IMR-90 (cell line): ENCODE measurements at regions not wholly inside any gene's neighbourhood (a gene's known extent, or its start where the extent isn't known, plus 50 kb on each side); places are given as distances from the start of the nearest gene placed in this dataset.

Experiments
- ATAC-seq: fragments of 200-7000 bp; cut with Tn5 transposase; 2 replicates; pipeline ENCODE4 v1.9.1; 2020; ENCODE audit warnings: low read depth, mild to moderate bottlenecking, moderate library complexity
- BruUV-seq: library from RNA; stranded (reverse); fragments of 400-500 nt; replicated peaks from 2 replicates; lab custom pipeline; 2021; lab: Mats Ljungman, UMichigan
- CTCF ChIA-PET: fragments of 300-600 bp; formaldehyde crosslinking; extraction: SDS; loops from one replicate; lab custom pipeline; 2021; ENCODE audit warnings: antibody characterized with exemption; lab: Yijun Ruan, JAX
- POLR2A ChIA-PET: fragments of 300-600 bp; sonication (Branson Sonifier 250); formaldehyde crosslinking; loops from one replicate; lab custom pipeline; 2022; ENCODE audit warnings: antibody characterized with exemption; ENCODE audit not compliant: unreplicated experiment; lab: Charles Lee
- DNase-seq: peaks from one replicate; pipeline ENCODE4 v3.0.0; 2013
- H2AFZ ChIP-seq: replicated peaks from 2 replicates; pipeline ENCODE3; 2013; ENCODE audit warnings: low read length, mild to moderate bottlenecking; ENCODE audit not compliant: poor library complexity
- H2AK5ac ChIP-seq: 2 replicates; pipeline ENCODE4 v1.6.1; 2013; ENCODE audit warnings: low read depth, low read length, inconsistent platforms
- H2AK9ac ChIP-seq: replicated peaks from 2 replicates; pipeline ENCODE3; 2013; ENCODE audit warnings: mild to moderate bottlenecking, low read depth, low read length, moderate library complexity; ENCODE audit not compliant: poor library complexity
- H2BK120ac ChIP-seq: 2 replicates; pipeline ENCODE4 v1.6.1; 2013; ENCODE audit warnings: low read depth, low read length, inconsistent platforms
- H2BK15ac ChIP-seq: 3 replicates; pipeline ENCODE4 v1.6.1; 2013; ENCODE audit warnings: low read depth, low read length, inconsistent platforms
- H2BK20ac ChIP-seq: 2 replicates; pipeline ENCODE4 v1.6.1; 2013; ENCODE audit warnings: low read depth, mild to moderate bottlenecking, inconsistent platforms, low read length, moderate library complexity
- H2BK5ac ChIP-seq: 2 replicates; pipeline ENCODE4 v1.6.1; 2013; ENCODE audit warnings: mild to moderate bottlenecking, low read depth, low read length, inconsistent platforms; ENCODE audit not compliant: poor library complexity, severe bottlenecking
- H3K14ac ChIP-seq: replicated peaks from 2 replicates; pipeline ENCODE4 v1.6.1; 2013; ENCODE audit warnings: low read depth, low read length, inconsistent platforms
- H3K18ac ChIP-seq: 2 replicates; pipeline ENCODE4 v1.6.1; 2013; ENCODE audit warnings: low read depth, low read length, control low read depth
- H3K23ac ChIP-seq: 2 replicates; pipeline ENCODE4 v1.6.1; 2013; ENCODE audit warnings: low read depth, low read length, inconsistent platforms
- H3K27ac ChIP-seq: 2 replicates; pipeline ENCODE4 v1.5.1; 2013; ENCODE audit warnings: mild to moderate bottlenecking, control low read depth, low read length; ENCODE audit not compliant: insufficient read depth
- H3K27me3 ChIP-seq: 2 replicates; pipeline ENCODE4 v1.6.1; 2013; ENCODE audit warnings: low read length; ENCODE audit not compliant: control insufficient read depth, insufficient read depth
- H3K36me3 ChIP-seq: 2 replicates; pipeline ENCODE4 v1.6.1; 2013; ENCODE audit warnings: low read length, mixed read lengths; ENCODE audit not compliant: control insufficient read depth, insufficient read depth
- H3K4ac ChIP-seq: 2 replicates; pipeline ENCODE4 v1.6.1; 2013; ENCODE audit warnings: low read depth, low read length, inconsistent platforms
- H3K4me1 ChIP-seq: 2 replicates; pipeline ENCODE4 v1.6.1; 2013; ENCODE audit warnings: low read length, mixed read lengths; ENCODE audit not compliant: control insufficient read depth, insufficient read depth
- H3K4me2 ChIP-seq: 2 replicates; pipeline ENCODE4 v1.6.1; 2013; ENCODE audit warnings: low read depth, mild to moderate bottlenecking, control low read depth, low read length, moderate library complexity
- H3K4me3 ChIP-seq: 2 replicates; pipeline ENCODE4 v1.5.1; 2013; ENCODE audit warnings: low read depth, mild to moderate bottlenecking, control low read depth, low read length, moderate library complexity; ENCODE audit not compliant: insufficient read depth
- H3K56ac ChIP-seq: 2 replicates; pipeline ENCODE4 v1.6.1; 2013; ENCODE audit warnings: low read length, inconsistent platforms; ENCODE audit not compliant: insufficient read depth; ENCODE audit errors: extremely low read depth
- H3K79me1 ChIP-seq, 2 experiments: 2 replicates each; pipeline ENCODE4 v1.6.1; 2013; ENCODE audit warnings: low read length in 2 of 2, inconsistent platforms in 1 of 2, low read depth in 1 of 2
- H3K9ac ChIP-seq: 2 replicates; pipeline ENCODE4 v1.6.1; 2013; ENCODE audit warnings: low read depth, low read length, control low read depth
- H3K9me1 ChIP-seq: 2 replicates; pipeline ENCODE4 v1.6.1; 2013; ENCODE audit warnings: low read length, inconsistent platforms; ENCODE audit not compliant: insufficient read depth
- H3K9me3 ChIP-seq: 2 replicates; pipeline ENCODE4 v1.6.1; 2013; ENCODE audit warnings: low read length; ENCODE audit not compliant: control insufficient read depth, insufficient read depth
- H4K20me1 ChIP-seq: 2 replicates; pipeline ENCODE4 v1.6.1; 2013; ENCODE audit warnings: low read length, inconsistent platforms; ENCODE audit not compliant: insufficient read depth
- H4K5ac ChIP-seq: 2 replicates; pipeline ENCODE4 v1.6.1; 2013; ENCODE audit warnings: mild to moderate bottlenecking, low read depth, low read length, control low read depth
- H4K8ac ChIP-seq, 2 experiments: 2 replicates each; pipeline ENCODE4 v1.6.1; 2013; ENCODE audit warnings: low read depth in 2 of 2, low read length in 2 of 2, control low read depth in 1 of 2, inconsistent platforms in 1 of 2
- H4K91ac ChIP-seq: 2 replicates; pipeline ENCODE4 v1.6.1; 2013; ENCODE audit warnings: low read depth, low read length, inconsistent platforms; ENCODE audit not compliant: insufficient read depth
- CHD1 ChIP-seq: IDR thresholded peaks from 2 replicates; pipeline ENCODE4 v1.6.1; 2012; ENCODE audit warnings: low read depth, low read length, improper control_type of control experiment
- ELK1 ChIP-seq: fragments of 150-350 bp; IDR thresholded peaks from 2 replicates; pipeline ENCODE4 v1.6.1; 2016; ENCODE audit warnings: low read depth, mild to moderate bottlenecking, low read length, moderate library complexity, borderline replicate concordance
- MXI1 ChIP-seq: IDR thresholded peaks from 2 replicates; pipeline ENCODE4 v1.6.1; 2012; ENCODE audit warnings: low read depth, mild to moderate bottlenecking, low read length, moderate library complexity, borderline replicate concordance
- POLR2A ChIP-seq: IDR thresholded peaks from 2 replicates; pipeline ENCODE4 v1.6.1; 2012; ENCODE audit warnings: mild to moderate bottlenecking, low read depth, low read length
- RCOR1 ChIP-seq: IDR thresholded peaks from 2 replicates; pipeline ENCODE4 v1.6.1; 2012; ENCODE audit warnings: mild to moderate bottlenecking, low read length, improper control_type of control experiment; ENCODE audit not compliant: insufficient replicate concordance
- SMC3 ChIP-seq: fragments of 150-350 bp; IDR thresholded peaks from 2 replicates; pipeline ENCODE4 v1.6.1; 2016; ENCODE audit warnings: low read depth, mild to moderate bottlenecking, antibody characterized with exemption, low read length, moderate library complexity
- WGBS, 2 experiments: methylation state at CpG; one replicate each; pipeline versions ENCODE4 v1.1.5 to v1.1.7; 2013; ENCODE audit warnings: missing lambda C conversion rate in 2 of 2; ENCODE audit not compliant: insufficient read length in 1 of 2; ENCODE audit errors: extremely low coverage in 2 of 2; 5-methylcytosine and 5-hydroxymethylcytosine counted together
- dilution Hi-C: fragments of 300-500 bp; cut with HindIII; formaldehyde crosslinking; loops from one replicate; pipeline ENCODE4 v1.14.3; 2018; ENCODE audit warnings: low sequenced_read_pairs; ENCODE audit not compliant: unreplicated experiment
- in situ Hi-C: fragments of 300-500 bp; cut with MboI; formaldehyde crosslinking; loops from 3 replicates; pipeline ENCODE4 v1.14.3; 2019; ENCODE audit warnings: low sequenced_read_pairs, inconsistent platforms, mixed read lengths
- intact Hi-C: fragments of 100-400 bp; cut with micrococcal nuclease; formaldehyde crosslinking; loops from 2 replicates; pipeline ENCODE4 v1.10.0; 2022

GRCh38 chr1:238772322-238772721 is 614.0 kb upstream of the CHRM3 start:
- no peak overlapping the region for H3K4ac ChIP-seq
- H3K79me1 ChIP-seq, result no peaks in the 10 kb centered on the region
- no TSS peak for BruUV-seq
- WGBS, 2 experiments, result no CpG with 5 or more reads among the region's 2 CpGs
- no peak overlapping the region for H3K4me2 ChIP-seq
- peak; percentile 44 for ATAC-seq
- H3K4me1 ChIP-seq, result no peaks in the 10 kb centered on the region
- TF ChIP-seq CHD1 (no peak), SMC3 (no peak), RCOR1 (no peak), MXI1 (no peak), POLR2A (no peak), ELK1 (no peak)
- POLR2A ChIA-PET, result no interaction called here
- H3K56ac ChIP-seq, result no peak overlapping the region
- H2AK9ac ChIP-seq, result no peak overlapping the region
- no peak overlapping the region for H3K18ac ChIP-seq
- no peak overlapping the region for H3K27ac ChIP-seq
- CTCF ChIA-PET, result no interaction called here
- H3K9me3 ChIP-seq, result no peaks in the 10 kb centered on the region
- H2BK120ac ChIP-seq, result no peak overlapping the region
- H3K4me3 ChIP-seq, result no peak overlapping the region
- H3K9me1 ChIP-seq, result no peaks in the 10 kb centered on the region
- no peak overlapping the region for H4K91ac ChIP-seq
- DNase-seq, result peak; percentile 53
- H3K23ac ChIP-seq, result no peak overlapping the region
- no peak overlapping the region for H2AK5ac ChIP-seq
- H3K36me3 ChIP-seq, result no peaks in the 10 kb centered on the region
- H3K9ac ChIP-seq, result no peak overlapping the region
- no peak overlapping the region for H4K5ac ChIP-seq
- H2BK20ac ChIP-seq, result no peak overlapping the region
- H2BK5ac ChIP-seq, result no peak overlapping the region
- no peak overlapping the region for H2AFZ ChIP-seq
- H4K20me1 ChIP-seq, result no peaks in the 10 kb centered on the region
- in situ Hi-C loops, result no loop called here
- H3K14ac ChIP-seq, result no peak overlapping the region
- no peak overlapping the region; a peak in 1 of 4 replicates for H4K8ac ChIP-seq
- H2BK15ac ChIP-seq, result no peak overlapping the region
- H3K27me3 ChIP-seq, result no peaks in the 10 kb centered on the region
- dilution Hi-C loops, result no loop called here
- intact Hi-C loops, result no loop called here
